HEK293 (cell line): ENCODE measurements at regions not wholly inside any gene's neighbourhood (a gene's known extent, or its start where the extent isn't known, plus 50 kb on each side); places are given as distances from the start of the nearest gene placed in this dataset.

Experiments used
- ZEB2 ChIP-seq: fragments of 450-650 bp; formaldehyde crosslinking; IDR thresholded peaks from 2 replicates; pipeline ENCODE4 v1.5.1; 2016; ENCODE audit warnings: missing biosample characterization, missing genetic modification characterization
- ZNF133 ChIP-seq: fragments of 450-650 bp; formaldehyde crosslinking; IDR thresholded peaks from 2 replicates; pipeline ENCODE4 v1.5.1; 2016; ENCODE audit warnings: missing biosample characterization, missing genetic modification characterization
- ZNF324 ChIP-seq: fragments of 450-650 bp; formaldehyde crosslinking; IDR thresholded peaks from 2 replicates; pipeline ENCODE4 v1.5.1; 2016; ENCODE audit warnings: missing biosample characterization, missing genetic modification characterization
- ZNF555 ChIP-seq: fragments of 450-650 bp; formaldehyde crosslinking; conservative IDR thresholded peaks from 2 replicates; pipeline ENCODE4 v1.5.1; 2017; ENCODE audit warnings: missing biosample characterization, mild to moderate bottlenecking, missing genetic modification characterization, inconsistent platforms

GRCh38 chr4:24298911-24299310 is 285.4 kb downstream of the DHX15 start:
- TF ChIP-seq ZEB2 (tag by site-specific recombination): no peak
- no peak for TF ChIP-seq ZNF133 (tag by site-specific recombination)
- TF ChIP-seq ZNF555 (tag by site-specific recombination): no peak
- no peak for TF ChIP-seq ZNF324 (tag by site-specific recombination)
